H9 (cell line): ENCODE measurements at regions not wholly inside any gene's neighbourhood (a gene's known extent, or its start where the extent isn't known, plus 50 kb on each side); places are given as distances from the start of the nearest gene placed in this dataset.

Source experiments
- DNase-seq: peaks from one replicate; pipeline ENCODE4 v3.0.0-alpha.2; 2017
- H2AFZ ChIP-seq: one replicate; pipeline ENCODE4 v1.6.1; 2013; ENCODE audit warnings: mild to moderate bottlenecking, low read length, control low read depth, moderate library complexity
- H2AK5ac ChIP-seq: 2 replicates; pipeline ENCODE4 v1.6.1; 2013; ENCODE audit warnings: low read length, control low read depth, mixed read lengths; ENCODE audit not compliant: insufficient read length
- H2BK120ac ChIP-seq: one replicate; pipeline ENCODE4 v1.6.1; 2013; ENCODE audit warnings: low read depth, mild to moderate bottlenecking, low read length, control low read depth, inconsistent platforms; ENCODE audit not compliant: poor library complexity, severe bottlenecking
- H2BK12ac ChIP-seq: 2 replicates; pipeline ENCODE4 v1.6.1; 2013; ENCODE audit warnings: low read length, control low read depth, mixed read lengths, low read depth; ENCODE audit not compliant: insufficient read length
- H2BK15ac ChIP-seq: 2 replicates; pipeline ENCODE4 v1.6.1; 2013; ENCODE audit warnings: low read depth, low read length, control low read depth
- H2BK20ac ChIP-seq: one replicate; pipeline ENCODE4 v1.6.1; 2013; ENCODE audit warnings: low read depth, mild to moderate bottlenecking, low read length, control low read depth, inconsistent platforms; ENCODE audit not compliant: poor library complexity, severe bottlenecking
- H2BK5ac ChIP-seq: 2 replicates; pipeline ENCODE4 v1.6.1; 2013; ENCODE audit warnings: low read length, control low read depth, mixed read lengths; ENCODE audit not compliant: insufficient read length
- H3K14ac ChIP-seq: 2 replicates; pipeline ENCODE4 v1.6.1; 2013; ENCODE audit warnings: low read length, control low read depth; ENCODE audit not compliant: insufficient read depth
- H3K18ac ChIP-seq: 2 replicates; pipeline ENCODE4 v1.6.1; 2013; ENCODE audit warnings: low read depth, mild to moderate bottlenecking, mixed read lengths, low read length, control low read depth; ENCODE audit not compliant: insufficient read length
- H3K23ac ChIP-seq: 2 replicates; pipeline ENCODE4 v1.6.1; 2013; ENCODE audit warnings: low read length, control low read depth, mixed read lengths, low read depth; ENCODE audit not compliant: insufficient read length
- H3K23me2 ChIP-seq: 2 replicates; pipeline ENCODE4 v1.6.1; 2013; ENCODE audit warnings: low read depth, mild to moderate bottlenecking, mixed read lengths, low read length, control low read depth; ENCODE audit not compliant: insufficient read length, poor library complexity, severe bottlenecking
- H3K27ac ChIP-seq: 2 replicates; pipeline ENCODE4 v1.5.1; 2013; ENCODE audit warnings: low read length, control low read depth, mixed read lengths, low read depth; ENCODE audit not compliant: insufficient read length
- H3K27me3 ChIP-seq: 2 replicates; pipeline ENCODE4 v1.6.1; 2013; ENCODE audit warnings: low read length, control low read depth, inconsistent platforms; ENCODE audit not compliant: insufficient read depth
- H3K4ac ChIP-seq: 2 replicates; pipeline ENCODE4 v1.6.1; 2013; ENCODE audit warnings: low read depth, mild to moderate bottlenecking, control low read depth, inconsistent platforms, low read length, moderate library complexity
- H3K4me1 ChIP-seq: 2 replicates; pipeline ENCODE4 v1.6.1; 2013; ENCODE audit warnings: low read length, control low read depth, inconsistent platforms; ENCODE audit not compliant: insufficient read depth
- H3K4me2 ChIP-seq: 2 replicates; pipeline ENCODE4 v1.6.1; 2013; ENCODE audit warnings: low read length, control low read depth, mixed read lengths; ENCODE audit not compliant: insufficient read length, insufficient read depth
- H3K56ac ChIP-seq: 2 replicates; pipeline ENCODE4 v1.6.1; 2013; ENCODE audit warnings: low read depth, mild to moderate bottlenecking, mixed read lengths, low read length, control low read depth; ENCODE audit not compliant: insufficient read length
- H3K79me1 ChIP-seq: 2 replicates; pipeline ENCODE4 v1.6.1; 2013; ENCODE audit warnings: low read depth, mild to moderate bottlenecking, moderate library complexity, low read length, control low read depth, inconsistent platforms; ENCODE audit not compliant: insufficient read depth, poor library complexity, severe bottlenecking
- H3K79me2 ChIP-seq: 2 replicates; pipeline ENCODE4 v1.6.1; 2013; ENCODE audit warnings: low read length, control low read depth, inconsistent platforms; ENCODE audit not compliant: insufficient read depth
- H3K9ac ChIP-seq: 2 replicates; pipeline ENCODE4 v1.6.1; 2013; ENCODE audit warnings: low read length, control low read depth, mixed read lengths; ENCODE audit not compliant: insufficient read length; ENCODE audit errors: extremely low read depth
- H3K9me3 ChIP-seq: one replicate; pipeline ENCODE4 v1.6.1; 2013; ENCODE audit warnings: low read depth, low read length, inconsistent platforms; ENCODE audit not compliant: control insufficient read depth
- H3T11ph ChIP-seq: one replicate; pipeline ENCODE4 v1.6.1; 2013; ENCODE audit warnings: mild to moderate bottlenecking, low read length, control low read depth, inconsistent platforms
- H4K20me1 ChIP-seq: one replicate; pipeline ENCODE4 v1.6.1; 2013; ENCODE audit not compliant: control insufficient read depth, insufficient read length, insufficient read depth
- H4K5ac ChIP-seq: 2 replicates; pipeline ENCODE4 v1.6.1; 2013; ENCODE audit warnings: low read depth, mild to moderate bottlenecking, mixed read lengths, low read length, control low read depth; ENCODE audit not compliant: insufficient read length
- H4K8ac ChIP-seq: replicated peaks from 2 replicates; pipeline ENCODE4 v1.6.1; 2013; ENCODE audit warnings: low read length, control low read depth, mixed read lengths, low read depth; ENCODE audit not compliant: insufficient read length
- H4K91ac ChIP-seq: 2 replicates; pipeline ENCODE4 v1.6.1; 2013; ENCODE audit warnings: low read depth, mild to moderate bottlenecking, moderate library complexity, mixed read lengths, low read length, control low read depth; ENCODE audit not compliant: insufficient read length
- H3K27ac Mint-ChIP-seq, 3 experiments: 2 replicates in 2 of 3; 3 replicates in 1 of 3; pipeline ENCODE4 v1.8.0; 2020 to 2021; ENCODE audit warnings: mixed read lengths in 3 of 3, mild to moderate bottlenecking in 1 of 3, moderate library complexity in 1 of 3
- H3K27me3 Mint-ChIP-seq: 2 replicates; pipeline ENCODE4 v1.8.0; 2021; ENCODE audit warnings: low read depth, mild to moderate bottlenecking, moderate library complexity, mixed read lengths
- H3K36me3 Mint-ChIP-seq, 3 experiments: 2 replicates in 2 of 3; 3 replicates in 1 of 3; pipeline ENCODE4 v1.8.0; 2020 to 2021; ENCODE audit warnings: low read depth in 3 of 3, mixed read lengths in 3 of 3; ENCODE audit not compliant: insufficient read depth in 1 of 3
- H3K4me1 Mint-ChIP-seq, 2 experiments: 2 replicates each; pipeline ENCODE4 v1.8.0; 2020; ENCODE audit warnings: mixed read lengths in 2 of 2
- H3K4me3 Mint-ChIP-seq, 2 experiments: 2 replicates in 1 of 2; 3 replicates in 1 of 2; pipeline ENCODE4 v1.8.0; 2020 to 2021; ENCODE audit warnings: mild to moderate bottlenecking in 2 of 2, mixed read lengths in 2 of 2, moderate library complexity in 1 of 2
- H3K9me3 Mint-ChIP-seq, 2 experiments: 2 replicates in 1 of 2; 3 replicates in 1 of 2; pipeline ENCODE4 v1.8.0; 2020; ENCODE audit warnings: mild to moderate bottlenecking in 2 of 2, mixed read lengths in 2 of 2, moderate library complexity in 1 of 2
- whole genome bisulfite sequencing: extraction: QIAGEN DNeasy Blood & Tissue Kit; methylation state at CpG from one replicate; pipeline ENCODE4 v1.1.7; 2013; ENCODE audit warnings: missing lambda C conversion rate, low lambda C conversion rate, mixed read lengths; ENCODE audit not compliant: insufficient read length; ENCODE audit errors: extremely low coverage; 5-methylcytosine and 5-hydroxymethylcytosine counted together
- TF ChIP-seq, protein P1 (sequence below): fragments of 200-600 bp; sonication (generic); conservative IDR thresholded peaks from 3 replicates; pipeline ENCODE4 v1.8.0; 2021; ENCODE audit warnings: antibody characterized with exemption, mild to moderate bottlenecking

DNA sequence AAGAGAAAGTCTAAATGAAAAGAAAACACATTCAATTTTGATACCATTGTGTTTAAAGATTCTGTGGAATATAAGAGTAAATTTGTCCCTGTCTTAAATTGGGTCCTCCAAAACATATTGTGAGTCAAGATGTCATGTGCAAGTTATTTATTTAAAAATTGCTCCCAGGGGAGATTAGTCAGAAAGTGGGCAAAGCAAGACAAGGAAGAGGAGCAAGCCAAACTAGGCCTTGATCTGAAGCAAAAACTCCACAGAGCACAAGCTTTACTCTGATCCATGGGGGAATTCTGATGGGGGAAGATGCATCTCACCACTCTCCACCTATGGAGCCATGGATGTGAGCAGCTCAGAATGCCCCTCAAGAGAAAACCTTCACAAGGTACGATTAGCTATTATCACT, 342.8 kb upstream of the IL12A start:
- H3K4me1 ChIP-seq, result no peaks in the 10 kb centered on the region
- no peak overlapping the region for H3K27ac ChIP-seq
- H4K5ac ChIP-seq, result no peak overlapping the region
- Mint-ChIP-seq H3K36me3 (no peaks in the 10 kb centered on the region), H3K27ac (no peak overlapping the region), H3K27me3 (no peaks in the 10 kb centered on the region), H3K4me1 (peaks cover under 1% of the 10 kb centered on the region in 2 experiments), H3K9me3 (no peaks in the 10 kb centered on the region), H3K4me3 (no peak overlapping the region)
- H2BK12ac ChIP-seq, result no peak overlapping the region
- no peak overlapping the region for H2AK5ac ChIP-seq
- no peak overlapping the region for H3T11ph ChIP-seq
- H4K20me1 ChIP-seq, result no peaks in the 10 kb centered on the region
- no peak overlapping the region for H4K8ac ChIP-seq
- no peak overlapping the region for H3K18ac ChIP-seq
- H3K23me2 ChIP-seq, result no peaks in the 10 kb centered on the region
- no peaks in the 10 kb centered on the region for H3K9me3 ChIP-seq
- no peak overlapping the region for H2BK15ac ChIP-seq
- DNase-seq, result no peak
- no CpG with 5 or more reads among the region's 1 CpG for WGBS
- H3K14ac ChIP-seq, result no peak overlapping the region
- H3K4ac ChIP-seq, result no peak overlapping the region
- H3K27me3 ChIP-seq, result no peaks in the 10 kb centered on the region; the same call in 1 of the 2 replicates
- no peak overlapping the region for H3K23ac ChIP-seq
- no peaks in the 10 kb centered on the region for H3K79me1 ChIP-seq
- H3K9ac ChIP-seq, result no peak overlapping the region
- no peak overlapping the region for H2BK5ac ChIP-seq
- TF ChIP-seq, protein P1, sequence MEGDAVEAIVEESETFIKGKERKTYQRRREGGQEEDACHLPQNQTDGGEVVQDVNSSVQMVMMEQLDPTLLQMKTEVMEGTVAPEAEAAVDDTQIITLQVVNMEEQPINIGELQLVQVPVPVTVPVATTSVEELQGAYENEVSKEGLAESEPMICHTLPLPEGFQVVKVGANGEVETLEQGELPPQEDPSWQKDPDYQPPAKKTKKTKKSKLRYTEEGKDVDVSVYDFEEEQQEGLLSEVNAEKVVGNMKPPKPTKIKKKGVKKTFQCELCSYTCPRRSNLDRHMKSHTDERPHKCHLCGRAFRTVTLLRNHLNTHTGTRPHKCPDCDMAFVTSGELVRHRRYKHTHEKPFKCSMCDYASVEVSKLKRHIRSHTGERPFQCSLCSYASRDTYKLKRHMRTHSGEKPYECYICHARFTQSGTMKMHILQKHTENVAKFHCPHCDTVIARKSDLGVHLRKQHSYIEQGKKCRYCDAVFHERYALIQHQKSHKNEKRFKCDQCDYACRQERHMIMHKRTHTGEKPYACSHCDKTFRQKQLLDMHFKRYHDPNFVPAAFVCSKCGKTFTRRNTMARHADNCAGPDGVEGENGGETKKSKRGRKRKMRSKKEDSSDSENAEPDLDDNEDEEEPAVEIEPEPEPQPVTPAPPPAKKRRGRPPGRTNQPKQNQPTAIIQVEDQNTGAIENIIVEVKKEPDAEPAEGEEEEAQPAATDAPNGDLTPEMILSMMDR, result no peak
- H2AFZ ChIP-seq, result no peak overlapping the region
- H3K4me2 ChIP-seq, result no peak overlapping the region
- no peak overlapping the region for H3K56ac ChIP-seq
- no peak overlapping the region for H2BK20ac ChIP-seq
- peaks cover 2% of the 10 kb centered on the region; the same call in 1 of the 2 replicates for H3K79me2 ChIP-seq
- no peak overlapping the region for H4K91ac ChIP-seq
- no peak overlapping the region for H2BK120ac ChIP-seq
